ENCODE measurements at regions not wholly inside any gene's neighbourhood (a gene's known extent, or its start where the extent isn't known, plus 50 kb on each side); places are given as distances from the start of the nearest gene placed in this dataset.

GRCh38 chr21:31397030-31397429 lies 53.0 kb upstream of the TIAM1 start:
- Histone ChIP-seq H3K4me3 (ENCODE audit: low read depth, low read length) (no peak overlapping the region), H3K4me1 (no peaks in the 10 kb centered on the region), H3K36me3 (ENCODE audit: control insufficient read depth, insufficient read depth, low read length) (no peaks in the 10 kb centered on the region), H3K9me3 (no peaks in the 10 kb centered on the region), H3K27me3 (replicated peaks; ENCODE audit: control insufficient read depth, insufficient read depth, low read length) (no peaks in the 10 kb centered on the region)
- intact Hi-C loops (cut with micrococcal nuclease; ENCODE audit: unreplicated experiment), result no loop called here
- no peak for TF ChIP-seq CTCF (IDR thresholded peaks at IDR 0.05; ENCODE audit: insufficient read depth in 1 of 2, low read depth in 1 of 2, low read length in 1 of 2, severe bottlenecking in 1 of 2, unreplicated experiment in 1 of 2)
- H3K4me1 Mint-ChIP-seq (ENCODE audit: low read depth, unreplicated experiment), result no peaks in the 10 kb centered on the region
- no peak for DNase-seq
- POLR2A ChIA-PET, result no interaction called here
- no peaks in the 10 kb centered on the region for H3K27me3 Mint-ChIP-seq (ENCODE audit: insufficient read depth, unreplicated experiment)
- no TSS peak for BruUV-seq (replicated peaks)
- H3K36me3 Mint-ChIP-seq (ENCODE audit: insufficient read depth, unreplicated experiment), result peaks cover 6% of the 10 kb centered on the region
- CTCF ChIA-PET, result no interaction called here
- no peak overlapping the region for H3K4me3 Mint-ChIP-seq (ENCODE audit: unreplicated experiment)
- H3K9me3 Mint-ChIP-seq (ENCODE audit: unreplicated experiment), result no peaks in the 10 kb centered on the region
- no peak overlapping the region for H3K27ac Mint-ChIP-seq (ENCODE audit: unreplicated experiment)

GRCh38 chr21:31396399-31396798 lies 52.3 kb upstream of the TIAM1 start:
- Mint-ChIP-seq H3K9me3 (ENCODE audit: unreplicated experiment) (no peaks in the 10 kb centered on the region), H3K27me3 (ENCODE audit: insufficient read depth, unreplicated experiment) (no peaks in the 10 kb centered on the region), H3K36me3 (ENCODE audit: insufficient read depth, unreplicated experiment) (peaks cover 6% of the 10 kb centered on the region), H3K27ac (ENCODE audit: unreplicated experiment) (no peak overlapping the region), H3K4me1 (ENCODE audit: low read depth, unreplicated experiment) (no peaks in the 10 kb centered on the region), H3K4me3 (ENCODE audit: unreplicated experiment) (no peak overlapping the region)
- Histone ChIP-seq H3K27me3 (replicated peaks; ENCODE audit: control insufficient read depth, insufficient read depth, low read length) (no peaks in the 10 kb centered on the region), H3K9me3 (no peaks in the 10 kb centered on the region), H3K4me1 (no peaks in the 10 kb centered on the region), H3K36me3 (ENCODE audit: control insufficient read depth, insufficient read depth, low read length) (no peaks in the 10 kb centered on the region), H3K4me3 (ENCODE audit: low read depth, low read length) (no peak overlapping the region)
- intact Hi-C loops (cut with micrococcal nuclease; ENCODE audit: unreplicated experiment), result no loop called here
- no peak for TF ChIP-seq CTCF (IDR thresholded peaks at IDR 0.05; ENCODE audit: insufficient read depth in 1 of 2, low read depth in 1 of 2, low read length in 1 of 2, severe bottlenecking in 1 of 2, unreplicated experiment in 1 of 2)
- POLR2A ChIA-PET, result no interaction called here
- BruUV-seq (replicated peaks), result no TSS peak
- DNase-seq, result no peak
- CTCF ChIA-PET, result no interaction called here

GRCh38 chr21:31395791-31396190 lies 51.7 kb upstream of the TIAM1 start:
- peaks cover 6% of the 10 kb centered on the region for H3K36me3 Mint-ChIP-seq (ENCODE audit: insufficient read depth, unreplicated experiment)

More at GRCh38 chr21:31395791-31396190, 51.7 kb upstream of the TIAM1 start:
- Mint-ChIP-seq H3K27ac (ENCODE audit: unreplicated experiment) (no peak overlapping the region), H3K9me3 (ENCODE audit: unreplicated experiment) (no peaks in the 10 kb centered on the region), H3K4me3 (ENCODE audit: unreplicated experiment) (no peak overlapping the region), H3K27me3 (ENCODE audit: insufficient read depth, unreplicated experiment) (no peaks in the 10 kb centered on the region), H3K4me1 (ENCODE audit: low read depth, unreplicated experiment) (no peaks in the 10 kb centered on the region)
- Histone ChIP-seq H3K9me3 (no peaks in the 10 kb centered on the region), H3K4me1 (no peaks in the 10 kb centered on the region), H3K36me3 (ENCODE audit: control insufficient read depth, insufficient read depth, low read length) (no peaks in the 10 kb centered on the region), H3K27me3 (replicated peaks; ENCODE audit: control insufficient read depth, insufficient read depth, low read length) (no peaks in the 10 kb centered on the region), H3K4me3 (ENCODE audit: low read depth, low read length) (no peak overlapping the region)
- BruUV-seq (replicated peaks), result no TSS peak
- DNase-seq, result no peak
- TF ChIP-seq CTCF (IDR thresholded peaks at IDR 0.05; ENCODE audit: insufficient read depth in 1 of 2, low read depth in 1 of 2, low read length in 1 of 2, severe bottlenecking in 1 of 2, unreplicated experiment in 1 of 2), result no peak
- POLR2A ChIA-PET, result no interaction called here
- intact Hi-C loops (cut with micrococcal nuclease; ENCODE audit: unreplicated experiment), result no loop called here
- CTCF ChIA-PET, result no interaction called here

Measured in Caco-2 (cell line).